Stimulated activated CD4-positive, alpha-beta T cell treated with anti-CD3 and anti-CD28 coated beads, Interleukin-2, amount 100 ng/mL, for 24 hours (primary cell): ENCODE measurements at regions not wholly inside any gene's neighbourhood (a gene's known extent, or its start where the extent isn't known, plus 50 kb on each side); places are given as distances from the start of the nearest gene placed in this dataset.
"Not testable (repeated sequence)": the region's sequence is repeated elsewhere in the genome, so short reads cannot be mapped to it uniquely, and the experiment has no call there.

Experiments used
- DNase-seq, 2 donors: peaks; one replicate each; pipeline ENCODE4 v3.0.0-alpha.2; 2020

- no peak for DNase-seq
These were observed 856.8 kb downstream of the OTOL1 start for GRCh38 chr3:162353414-162353813.

DNA sequence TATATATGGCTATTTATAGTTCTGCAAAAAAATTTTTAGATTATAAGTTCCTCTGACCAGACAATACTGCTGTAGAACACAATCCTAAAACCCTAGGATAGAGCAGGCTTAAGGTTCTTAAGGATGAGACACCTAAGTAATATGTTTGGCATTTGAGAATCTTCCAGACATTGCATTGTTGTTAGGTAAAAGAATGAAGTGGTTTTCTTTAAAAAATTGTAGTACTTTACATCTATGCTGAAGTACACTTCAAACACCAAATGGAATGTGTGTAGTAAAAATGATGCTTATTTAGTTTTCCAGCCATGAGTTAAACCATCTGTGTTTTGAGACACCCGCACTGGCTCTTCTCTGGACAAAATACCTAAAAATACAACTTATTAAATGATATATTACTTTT lies 857.7 kb downstream of the OTOL1 start:
- no peak for DNase-seq

DNA sequence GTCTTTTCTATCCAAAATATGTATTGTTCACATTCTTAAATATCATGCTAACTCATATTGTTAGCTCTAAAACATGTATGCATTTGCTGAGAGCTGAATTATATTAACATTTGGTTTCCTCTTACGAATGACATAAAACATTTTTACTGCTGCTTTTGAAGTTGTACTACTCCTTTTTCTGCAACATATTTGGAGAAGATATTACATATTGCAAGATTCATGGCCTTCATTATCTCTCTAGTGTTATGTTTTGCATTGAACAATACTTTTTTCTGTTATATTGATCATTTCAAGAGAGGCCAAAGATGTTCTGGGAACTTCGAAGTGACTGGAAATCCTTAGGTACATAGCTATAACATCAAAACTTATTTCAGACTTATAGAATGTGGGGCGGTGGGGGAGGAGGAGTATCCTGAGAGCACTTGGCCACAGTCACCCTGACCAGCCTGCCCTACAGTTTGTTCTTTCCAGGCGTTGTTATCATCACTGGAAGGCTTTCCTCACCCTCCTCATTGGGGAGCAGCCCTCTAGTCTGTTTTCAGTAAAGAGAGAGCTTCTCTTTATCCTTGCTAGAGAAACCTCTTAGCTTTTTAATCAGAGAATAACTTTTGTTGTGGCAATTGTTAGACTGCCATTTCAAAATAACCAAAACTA lies 868.6 kb downstream of the OTOL1 start:
- no peak for DNase-seq

DNA sequence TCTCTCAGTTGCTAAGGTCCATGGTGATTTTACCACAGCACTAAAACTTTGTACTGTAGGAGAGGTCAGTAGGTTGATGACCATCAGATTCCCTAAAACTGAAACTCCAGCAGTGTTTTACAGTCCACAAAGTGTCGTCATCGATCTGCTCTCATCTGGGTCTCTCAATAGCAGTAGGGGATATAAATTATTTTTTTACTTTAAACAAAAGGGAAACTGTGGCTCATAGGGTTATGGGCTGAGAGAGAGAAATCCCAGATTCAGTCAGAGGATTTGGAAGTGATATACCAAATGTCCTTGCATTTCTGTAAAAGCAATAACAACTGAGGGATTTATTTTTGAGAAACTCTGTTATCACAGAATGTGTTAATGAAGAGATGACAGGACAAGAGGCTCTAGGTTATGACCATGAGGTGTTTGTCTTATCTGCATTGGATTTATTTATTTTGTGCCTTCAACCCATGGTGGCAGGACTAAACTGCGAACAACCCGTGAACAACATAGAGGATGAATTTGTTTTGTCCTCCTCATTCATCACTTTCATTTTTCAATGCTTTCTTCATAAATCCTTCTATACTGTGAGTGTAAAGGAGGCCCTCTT lies 869.7 kb downstream of the OTOL1 start:
- DNase-seq, result no peak

- DNase-seq, result no peak
These were observed 871.0 kb downstream of the OTOL1 start for GRCh38 chr3:162367429-162368260.

DNA sequence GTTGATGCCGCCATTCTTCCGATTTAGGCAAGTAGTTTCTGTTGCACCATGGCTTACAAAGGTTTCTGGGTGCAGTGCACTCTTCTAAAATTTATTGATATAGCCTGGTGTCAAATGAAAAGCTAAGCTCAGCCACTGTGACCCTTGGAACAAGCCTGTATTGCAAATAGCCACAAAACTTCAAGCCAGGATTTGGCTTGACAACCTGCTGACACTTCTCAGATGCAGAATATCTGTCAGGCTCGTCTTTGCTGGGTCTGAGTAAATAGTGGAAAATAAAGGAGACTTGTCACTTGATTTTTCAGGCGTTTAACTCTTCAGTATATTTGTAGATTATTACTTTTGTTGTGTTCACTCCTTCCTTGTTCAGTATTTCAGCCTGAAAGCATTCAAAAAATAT lies 871.8 kb downstream of the OTOL1 start:
- no peak for DNase-seq

DNA sequence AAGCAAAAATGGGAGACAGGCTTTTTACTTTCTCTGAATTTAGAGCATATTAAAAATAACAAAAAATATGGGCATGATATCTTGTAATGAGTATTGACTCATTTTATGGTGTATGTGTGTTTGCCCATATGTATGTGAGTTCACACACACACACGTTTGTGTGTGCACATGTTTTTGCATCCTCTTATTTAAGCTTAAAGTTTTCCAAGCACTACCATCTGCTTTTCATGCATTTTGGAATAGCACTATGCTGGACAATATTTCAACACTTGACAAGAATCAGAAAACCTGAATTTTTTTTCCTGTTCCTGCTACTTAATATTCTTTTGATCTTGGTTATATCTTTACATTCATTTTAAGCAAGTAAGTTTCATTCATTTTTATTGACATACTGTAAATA lies 872.7 kb downstream of the OTOL1 start:
- DNase-seq, result no peak

DNA sequence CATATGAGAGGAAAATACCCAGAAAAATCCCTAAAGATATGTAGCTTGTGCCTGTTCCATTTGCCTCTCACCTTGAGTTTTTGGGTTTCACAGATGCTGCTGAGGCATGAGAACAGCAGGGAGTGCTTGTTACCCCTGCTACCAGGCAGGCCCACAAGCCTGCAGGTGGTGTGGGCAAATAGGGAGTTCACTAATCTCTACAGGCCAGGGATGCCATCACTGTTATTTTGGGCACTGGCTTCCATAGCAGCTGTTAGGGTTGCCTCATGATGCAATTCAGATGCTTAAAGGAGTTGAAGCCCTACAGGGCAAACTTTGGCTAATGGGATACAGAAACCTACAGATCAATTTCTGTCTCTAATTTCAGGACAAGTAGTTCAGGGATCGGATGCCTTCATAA lies 873.5 kb downstream of the OTOL1 start:
- no peak for DNase-seq

- DNase-seq, result no peak
These were observed 880.2 kb downstream of the OTOL1 start for GRCh38 chr3:162376761-162377160.

- DNase-seq, result no peak
These were observed 881.0 kb downstream of the OTOL1 start for GRCh38 chr3:162377608-162378007.

DNA sequence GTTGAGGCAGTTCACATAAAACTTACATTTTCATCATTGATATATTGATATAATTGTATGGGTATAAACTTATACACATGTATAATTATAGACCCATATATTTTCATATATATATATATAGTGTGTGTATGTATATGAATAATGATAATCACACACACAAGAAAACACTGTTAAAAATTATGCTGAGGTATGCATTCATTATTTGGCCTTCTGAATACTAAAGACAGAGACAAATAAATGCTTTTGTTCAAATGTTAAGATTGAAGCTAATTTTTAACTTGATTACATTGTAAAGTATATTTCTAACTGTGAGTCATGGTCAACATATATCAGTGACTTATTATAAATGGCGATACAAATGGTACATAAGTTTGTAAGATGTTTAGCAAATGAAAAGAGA lies 888.8 kb downstream of the OTOL1 start:
- no peak for DNase-seq

DNA sequence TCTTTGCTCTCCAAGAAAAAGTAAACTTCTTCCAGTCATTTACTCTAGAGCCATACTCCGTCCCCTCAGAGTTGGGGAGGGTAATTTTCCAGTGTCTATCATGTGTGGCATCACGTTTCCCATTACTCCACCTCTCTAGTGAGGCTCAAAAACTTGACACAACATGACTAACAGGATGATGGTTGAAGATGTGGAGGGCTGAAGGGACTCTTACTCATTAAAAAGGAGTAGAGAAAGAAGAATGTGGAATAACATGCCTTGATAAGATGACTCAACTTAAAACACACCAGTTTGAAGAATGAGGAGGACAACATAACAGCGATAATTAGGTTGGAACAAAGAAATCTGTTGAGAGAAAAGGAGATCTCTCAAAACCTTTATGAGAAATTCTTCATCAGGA lies 894.3 kb downstream of the OTOL1 start:
- no peak for DNase-seq

GRCh38 chr3:162391301-162391700 lies 894.7 kb downstream of the OTOL1 start:
- no peak for DNase-seq

- no peak for DNase-seq
These were observed 898.9 kb downstream of the OTOL1 start for GRCh38 chr3:162395496-162395895.

DNA sequence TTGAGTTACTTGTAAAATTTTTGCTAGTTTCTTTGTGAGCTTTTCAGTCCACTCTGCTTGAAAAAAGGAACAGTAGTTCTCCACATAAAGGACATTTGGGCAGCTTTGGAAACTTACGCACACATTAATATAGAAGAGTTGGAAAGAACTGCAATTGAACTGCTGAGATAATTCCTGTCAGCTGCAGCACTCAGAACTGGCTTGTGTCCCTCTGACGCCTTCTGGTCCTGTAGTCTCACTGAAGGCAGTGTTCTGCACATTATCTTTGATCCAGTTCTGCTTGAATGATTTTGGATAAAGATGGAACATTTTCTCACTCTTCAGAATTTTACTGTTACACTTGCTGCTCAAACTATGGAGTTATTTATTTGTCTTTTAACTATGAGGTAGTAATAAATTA lies 901.9 kb downstream of the OTOL1 start:
- DNase-seq, result no peak

- no peak for DNase-seq
These were observed 904.1 kb downstream of the OTOL1 start for GRCh38 chr3:162400697-162401096.

DNA sequence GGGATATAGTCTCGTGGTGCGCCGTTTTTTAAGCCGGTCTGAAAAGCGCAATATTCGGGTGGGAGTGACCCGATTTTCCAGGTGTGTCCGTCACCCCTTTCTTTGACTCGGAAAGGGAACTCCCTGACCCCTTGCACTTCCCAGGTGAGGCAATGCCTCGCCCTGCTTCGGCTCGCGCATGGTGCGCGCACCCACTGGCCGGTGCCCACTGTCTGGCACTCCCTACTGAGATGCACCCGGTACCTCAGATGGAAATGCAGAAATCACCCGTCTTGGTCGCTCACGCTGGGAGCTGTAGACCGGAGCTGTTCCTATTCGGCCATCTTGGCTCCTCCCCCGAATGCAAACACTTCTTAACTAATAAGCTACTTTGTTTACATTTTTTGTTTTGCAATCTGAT lies 914.9 kb downstream of the OTOL1 start:
- not testable (repeated sequence) for DNase-seq

GRCh38 chr3:162421721-162422120 lies 925.1 kb downstream of the OTOL1 start:
- no peak for DNase-seq

GRCh38 chr3:162428192-162428591 lies 931.6 kb downstream of the OTOL1 start:
- DNase-seq, result no peak

DNA sequence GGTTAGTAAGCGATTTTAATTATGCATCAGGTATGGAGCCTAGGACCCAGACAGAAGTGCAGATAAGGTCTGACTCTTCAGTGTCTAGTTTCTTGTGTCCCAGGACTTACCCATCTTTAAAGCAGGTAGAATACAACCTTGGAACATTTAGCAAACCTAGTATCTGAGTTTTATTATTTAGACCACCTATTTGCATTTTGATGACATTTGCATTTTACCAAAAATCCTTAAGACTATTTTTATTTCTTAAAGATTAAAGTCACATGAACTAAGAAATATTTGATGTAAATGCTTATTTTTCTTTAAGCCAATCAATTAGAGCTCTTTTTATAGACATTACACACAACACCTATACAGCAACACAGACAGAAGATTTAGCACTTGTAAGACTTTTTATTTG lies 939.1 kb downstream of the OTOL1 start:
- no peak for DNase-seq

- no peak for DNase-seq
These were observed 940.2 kb downstream of the OTOL1 start for GRCh38 chr3:162436826-162437225.

DNA sequence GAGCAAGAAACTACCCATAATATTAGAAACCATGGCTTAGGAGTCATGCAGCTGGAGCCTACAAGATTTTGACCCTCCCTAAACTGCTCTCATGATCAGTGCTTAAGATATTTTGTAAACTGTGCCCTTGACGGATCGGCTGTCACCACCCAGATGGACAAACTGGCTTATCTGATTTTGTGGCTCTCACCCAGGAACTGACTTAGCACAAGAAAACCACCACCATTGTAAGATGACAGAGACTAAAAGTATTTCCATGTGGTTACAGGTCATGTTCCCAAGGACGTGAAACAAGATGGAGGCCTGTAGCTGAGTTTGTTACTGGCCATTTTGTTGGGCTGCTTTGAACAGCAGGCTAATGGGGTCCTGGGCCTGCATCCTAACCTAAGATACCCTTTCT lies 940.9 kb downstream of the OTOL1 start:
- no peak for DNase-seq

DNA sequence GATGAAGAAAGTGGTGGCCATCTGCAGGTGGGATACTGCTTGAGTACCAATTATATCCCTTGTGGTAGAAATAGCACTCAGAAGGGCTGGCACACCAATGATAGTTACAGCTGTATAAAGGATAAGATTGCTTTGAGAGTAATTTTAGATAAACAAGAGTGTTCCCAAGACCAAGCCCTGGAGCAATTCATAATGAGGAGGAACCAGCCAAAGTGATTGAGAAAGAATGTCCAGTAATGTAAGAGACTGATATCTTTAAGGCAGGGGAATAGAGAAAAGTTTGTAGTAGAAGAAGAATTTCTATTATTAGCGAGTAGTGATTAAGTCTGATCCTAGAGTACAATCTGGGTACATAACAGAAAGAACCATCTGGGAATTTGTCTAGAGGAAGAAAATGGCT lies 945.1 kb downstream of the OTOL1 start:
- no peak for DNase-seq

DNA sequence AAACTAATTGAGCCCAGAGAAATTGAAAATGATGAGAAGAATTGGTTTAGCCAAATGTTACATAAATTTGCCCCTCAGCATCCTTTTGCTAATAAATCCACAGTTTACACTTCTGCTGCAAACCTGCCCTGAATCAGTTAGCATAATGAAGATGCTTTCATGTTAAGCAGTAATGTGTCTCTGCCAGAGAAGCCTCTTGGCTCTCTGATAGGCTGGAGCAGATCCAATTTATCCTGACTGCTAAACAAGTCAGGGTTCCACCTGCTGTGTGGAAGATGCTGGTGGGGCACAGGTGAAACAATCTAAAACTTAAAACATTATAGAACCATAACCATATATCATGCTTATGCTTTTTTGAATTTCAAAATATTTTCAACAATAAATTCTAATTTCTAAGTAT lies 946.8 kb downstream of the OTOL1 start:
- no peak for DNase-seq
